HG02763 (cell line): ENCODE measurements at regions not wholly inside any gene's neighbourhood (a gene's known extent, or its start where the extent isn't known, plus 50 kb on each side); places are given as distances from the start of the nearest gene placed in this dataset.
A peak's percentile ranks its signal among the peaks of the same experiment; 100 is the strongest.
"Not testable (repeated sequence)": the region's sequence is repeated elsewhere in the genome, so short reads cannot be mapped to it uniquely, and the experiment has no call there.

ENCODE experiments used
- ATAC-seq: cut with Tn5 transposase; IDR thresholded peaks from one replicate; pipeline ENCODE4 v1.9.1; 2021; ENCODE audit warnings: mild to moderate bottlenecking, moderate library complexity; ENCODE audit not compliant: unreplicated experiment

- ATAC-seq: no peak
Measured at GRCh38 chr2:199572571-199572970, 114.8 kb upstream of the SATB2 start.

- ATAC-seq: no peak
Measured at GRCh38 chr2:199570934-199571333, 113.2 kb upstream of the SATB2 start.

- ATAC-seq: no peak
Measured at GRCh38 chr2:199569336-199569735, 111.6 kb upstream of the SATB2 start.

GRCh38 chr2:199558156-199558555, 100.4 kb upstream of the SATB2 start:
- ATAC-seq: no peak

- ATAC-seq: no peak
Measured at GRCh38 chr2:199556527-199557285, 99.0 kb upstream of the SATB2 start.

- no peak for ATAC-seq
Measured at GRCh38 chr2:199554026-199554425, 96.3 kb upstream of the SATB2 start.

GRCh38 chr2:199552141-199552540, 94.4 kb upstream of the SATB2 start:
- no peak for ATAC-seq

GRCh38 chr2:199543606-199544172, 86.0 kb upstream of the SATB2 start:
- no peak for ATAC-seq

- ATAC-seq: no peak
Measured at GRCh38 chr2:199535445-199536177, 77.9 kb upstream of the SATB2 start.

- not testable (repeated sequence) for ATAC-seq
Measured at GRCh38 chr2:199533873-199534272, 76.1 kb upstream of the SATB2 start.

- ATAC-seq: no peak
Measured at GRCh38 chr2:199527071-199527470, 69.3 kb upstream of the SATB2 start.

- no peak for ATAC-seq
Measured at GRCh38 chr2:199524689-199525574, 67.2 kb upstream of the SATB2 start.

GRCh38 chr2:199509403-199509802, 51.7 kb upstream of the SATB2 start:
- ATAC-seq: peak; percentile 87
